Stimulated activated naive CD8-positive, alpha-beta T cell treated with anti-CD3 and anti-CD28 coated beads, Interleukin-15, amount 100 ng/mL, for 72 hours (primary cell): ENCODE measurements at regions not wholly inside any gene's neighbourhood (a gene's known extent, or its start where the extent isn't known, plus 50 kb on each side); places are given as distances from the start of the nearest gene placed in this dataset.
"Not testable (repeated sequence)": the region's sequence is repeated elsewhere in the genome, so short reads cannot be mapped to it uniquely, and the experiment has no call there.

Experiments used
- ATAC-seq: fragments of 150-1000 bp; cut with Tn5 transposase; 2 replicates; pipeline ENCODE4 v1.10.0; 2021; ENCODE audit warnings: mild to moderate bottlenecking, moderate library complexity
- DNase-seq, 2 donors: peaks; one replicate each; pipeline ENCODE4 v3.0.0; 2021 to 2022
- H3K27ac Mint-ChIP-seq, 2 donors: one replicate each; pipeline ENCODE4 v1.8.0; 2022; ENCODE audit warnings: mild to moderate bottlenecking in 2 of 2, mixed read lengths in 2 of 2, moderate library complexity in 2 of 2
- H3K27me3 Mint-ChIP-seq: one replicate; pipeline ENCODE4 v1.8.0; 2022; ENCODE audit warnings: mixed read lengths
- H3K4me1 Mint-ChIP-seq: one replicate; pipeline ENCODE4 v1.8.0; 2022; ENCODE audit warnings: mild to moderate bottlenecking, mixed read lengths
- H3K4me3 Mint-ChIP-seq, 2 donors: one replicate each; pipeline ENCODE4 v1.8.0; 2022; ENCODE audit warnings: mild to moderate bottlenecking in 2 of 2, mixed read lengths in 2 of 2, moderate library complexity in 1 of 2
- H3K9me3 Mint-ChIP-seq, 2 donors: one replicate each; pipeline ENCODE4 v1.8.0; 2022; ENCODE audit warnings: mixed read lengths in 2 of 2

DNA sequence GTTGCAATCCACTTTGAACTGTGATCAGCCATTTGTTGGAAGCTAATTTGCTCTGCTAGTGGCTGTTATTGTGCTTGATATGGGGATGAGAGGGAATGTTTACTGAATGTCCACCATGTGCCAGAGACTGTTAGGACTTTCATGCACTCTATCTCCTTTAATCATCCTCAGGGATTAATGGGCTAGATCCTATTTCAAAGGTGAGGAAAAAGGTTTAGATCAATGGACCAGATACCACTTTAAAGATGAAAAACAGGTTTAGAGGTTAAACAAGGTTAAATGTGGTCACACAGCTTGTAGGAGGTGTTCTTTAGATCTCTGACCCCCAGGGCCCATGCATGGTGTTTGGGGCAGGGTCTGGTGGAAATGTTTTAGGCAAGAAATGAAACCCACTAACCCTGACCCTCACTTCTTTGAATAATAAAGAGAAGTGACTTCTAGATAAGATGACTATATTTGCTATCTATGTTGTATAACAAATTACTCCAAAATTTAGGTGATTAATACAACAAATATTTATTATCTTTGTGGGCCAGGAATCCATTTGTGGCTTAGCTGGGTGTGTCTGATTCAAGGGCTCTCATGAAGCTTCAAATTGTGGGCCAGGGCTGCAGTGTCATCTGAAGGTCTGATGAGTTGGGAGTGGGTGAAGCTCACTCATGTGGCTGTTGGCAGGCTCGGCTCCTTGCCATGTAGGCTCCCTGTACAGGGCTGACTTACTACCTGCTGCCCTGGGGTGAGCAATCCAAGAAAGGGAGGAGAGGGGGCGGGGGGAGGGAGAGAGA is 127.8 kb upstream of the FOXA2 start:
- peaks cover 0 to under 1% of the 10 kb centered on the region in 2 donors for H3K9me3 Mint-ChIP-seq
- no peaks in the 10 kb centered on the region for H3K4me1 Mint-ChIP-seq
- H3K27ac Mint-ChIP-seq, result no peak overlapping the region
- H3K4me3 Mint-ChIP-seq, result no peak overlapping the region
- ATAC-seq (no peak), DNase-seq (no peak)
- H3K27me3 Mint-ChIP-seq, result no peaks in the 10 kb centered on the region

GRCh38 chr20:22716821-22717351 is 132.5 kb upstream of the FOXA2 start:
- ATAC-seq (no peak), DNase-seq (no peak)
- H3K27me3 Mint-ChIP-seq, result peaks cover 7% of the 10 kb centered on the region
- H3K4me3 Mint-ChIP-seq, result no peak overlapping the region
- no peaks in the 10 kb centered on the region for H3K9me3 Mint-ChIP-seq
- H3K4me1 Mint-ChIP-seq, result no peaks in the 10 kb centered on the region
- no peak overlapping the region for H3K27ac Mint-ChIP-seq

DNA sequence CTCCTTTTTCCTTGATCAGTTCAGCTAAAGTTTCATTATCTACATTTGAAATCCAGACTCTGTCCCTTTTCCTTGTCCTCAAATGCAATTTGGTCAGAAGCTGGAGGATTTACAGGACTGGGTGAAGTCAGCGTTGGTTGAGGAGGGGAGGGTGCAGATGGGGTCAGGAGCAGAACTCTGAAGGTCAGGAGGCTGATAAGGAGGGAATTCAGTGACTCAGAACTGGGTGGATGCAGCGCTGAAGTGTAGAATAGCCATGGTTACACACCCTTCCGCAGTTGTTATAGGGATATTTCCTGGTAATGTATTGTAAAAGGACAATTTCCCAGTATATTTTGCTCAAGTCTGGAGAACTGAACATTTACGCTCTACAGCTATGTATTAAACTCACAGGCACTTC is 133.1 kb upstream of the FOXA2 start:
- no peak for ATAC-seq
- H3K4me1 Mint-ChIP-seq, result no peaks in the 10 kb centered on the region
- H3K4me3 Mint-ChIP-seq, result no peak overlapping the region
- peak overlapping the region in 1 of 2 donors; percentile 40 for H3K27ac Mint-ChIP-seq
- H3K27me3 Mint-ChIP-seq, result peaks cover 7% of the 10 kb centered on the region
- no peak for DNase-seq
- H3K9me3 Mint-ChIP-seq, result no peaks in the 10 kb centered on the region

DNA sequence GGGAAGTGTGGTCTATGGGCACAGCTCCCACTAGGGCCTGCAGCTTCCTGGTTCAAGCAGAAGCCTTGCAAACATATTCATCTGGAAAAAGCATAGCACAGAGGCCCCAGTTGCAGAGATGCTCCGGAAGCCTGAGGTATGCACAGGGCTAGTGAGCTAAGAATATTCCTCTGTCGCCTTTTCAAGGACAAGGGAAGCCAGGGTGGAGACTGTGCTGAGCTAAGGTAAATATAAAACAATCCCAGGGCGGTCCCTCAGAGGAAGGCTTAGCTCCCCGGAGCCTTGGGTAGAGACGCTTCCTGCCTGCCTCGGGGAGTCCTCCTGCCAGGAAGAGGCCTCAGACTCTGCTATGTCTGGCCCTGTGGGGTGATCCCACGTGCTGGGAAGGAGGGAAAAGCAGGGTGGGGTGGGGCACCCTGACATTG is 134.8 kb upstream of the FOXA2 start:
- no peaks in the 10 kb centered on the region for H3K9me3 Mint-ChIP-seq
- H3K4me1 Mint-ChIP-seq, result no peaks in the 10 kb centered on the region
- H3K27ac Mint-ChIP-seq, result no peak overlapping the region
- H3K27me3 Mint-ChIP-seq, result peaks cover 11% of the 10 kb centered on the region
- DNase-seq (no peak), ATAC-seq (no peak)
- H3K4me3 Mint-ChIP-seq, result no peak overlapping the region

DNA sequence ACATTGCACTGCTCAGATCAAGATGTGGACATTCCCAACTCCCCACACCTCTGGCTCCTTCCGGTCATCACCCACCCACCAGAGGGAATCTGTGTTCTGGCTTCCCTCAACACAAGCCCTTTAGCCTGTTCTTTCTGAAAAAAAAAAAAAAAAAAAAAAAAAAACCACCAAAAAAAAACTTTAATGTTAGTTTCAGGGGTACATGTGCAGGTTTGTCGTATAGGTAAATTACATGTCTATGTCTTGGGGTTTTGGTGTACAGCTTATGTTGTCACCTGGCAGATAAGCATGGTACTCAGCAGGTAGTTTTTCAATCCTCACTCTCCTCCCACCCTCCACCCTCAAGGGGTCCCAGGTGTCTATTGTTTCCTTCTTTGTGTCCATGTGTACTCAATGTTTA is 135.8 kb upstream of the FOXA2 start:
- Mint-ChIP-seq H3K27me3 (peaks cover 11% of the 10 kb centered on the region), H3K9me3 (no peaks in the 10 kb centered on the region), H3K4me3 (no peak overlapping the region), H3K27ac (no peak overlapping the region), H3K4me1 (no peaks in the 10 kb centered on the region)
- ATAC-seq, result no peak
- no peak for DNase-seq

DNA sequence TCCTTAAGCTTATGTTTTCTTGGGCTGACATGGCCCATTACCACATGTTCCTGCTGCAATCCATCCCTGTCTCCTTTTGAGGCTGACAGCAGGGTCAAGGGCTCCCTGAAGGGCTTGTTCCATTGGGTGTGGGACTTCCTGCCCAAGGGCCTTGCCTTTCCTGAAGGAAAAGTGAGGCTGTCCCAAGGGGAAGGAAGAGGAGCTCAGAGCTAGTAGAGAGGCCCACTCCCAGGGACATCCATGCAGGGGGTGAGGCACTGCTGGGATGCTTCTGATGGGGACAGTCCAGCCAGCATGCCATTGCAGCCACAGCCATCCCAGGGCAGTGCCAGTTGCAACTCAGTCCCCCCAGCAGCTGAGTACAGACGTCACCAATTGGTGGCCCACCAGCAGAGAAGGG is 138.4 kb upstream of the FOXA2 start:
- H3K27ac Mint-ChIP-seq, result no peak overlapping the region
- peaks cover 0 to 5% of the 10 kb centered on the region in 2 donors for H3K9me3 Mint-ChIP-seq
- H3K27me3 Mint-ChIP-seq, result peaks cover 11% of the 10 kb centered on the region
- no peaks in the 10 kb centered on the region for H3K4me1 Mint-ChIP-seq
- no peak overlapping the region for H3K4me3 Mint-ChIP-seq
- DNase-seq (no peak), ATAC-seq (no peak)

DNA sequence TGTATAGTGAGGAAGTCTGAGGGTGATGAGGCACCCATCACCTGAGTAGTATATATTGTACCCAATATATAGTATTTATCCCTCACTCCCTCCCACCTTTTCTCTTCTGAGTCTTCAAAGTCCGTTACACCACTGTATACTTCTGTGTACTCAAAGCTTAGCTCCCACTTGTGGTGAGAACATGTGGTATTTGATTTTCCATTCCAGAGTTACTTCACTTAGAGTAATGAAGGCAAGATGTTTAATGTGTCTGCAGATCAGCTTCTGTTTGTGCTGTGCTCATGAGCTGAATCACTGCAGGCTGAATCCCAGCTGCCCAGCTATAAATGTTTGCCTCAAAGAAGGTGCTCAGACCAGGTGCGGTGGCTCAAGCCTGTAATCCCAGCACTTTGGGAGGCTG is 139.3 kb upstream of the FOXA2 start:
- Mint-ChIP-seq H3K27ac (no peak overlapping the region), H3K4me3 (no peak overlapping the region), H3K4me1 (no peaks in the 10 kb centered on the region), H3K9me3 (peaks cover 0 to 5% of the 10 kb centered on the region in 2 donors), H3K27me3 (peaks cover 11% of the 10 kb centered on the region)
- no peak for DNase-seq
- ATAC-seq, result no peak

- Mint-ChIP-seq H3K4me3 (no peak overlapping the region), H3K27ac (no peak overlapping the region), H3K4me1 (no peaks in the 10 kb centered on the region), H3K27me3 (peaks cover 12% of the 10 kb centered on the region), H3K9me3 (peaks cover 5 to 6% of the 10 kb centered on the region in 2 donors)
- DNase-seq, result no peak
- ATAC-seq, result no peak
Observed at GRCh38 chr20:22728146-22728745, 143.9 kb upstream of the FOXA2 start.

GRCh38 chr20:22729180-22729579 is 144.8 kb upstream of the FOXA2 start:
- Mint-ChIP-seq H3K4me1 (no peaks in the 10 kb centered on the region), H3K27ac (no peak overlapping the region), H3K4me3 (no peak overlapping the region), H3K9me3 (peaks cover 5 to 6% of the 10 kb centered on the region in 2 donors), H3K27me3 (peaks cover 12% of the 10 kb centered on the region)
- DNase-seq, result no peak
- no peak for ATAC-seq

GRCh38 chr20:22729616-22730236 is 145.4 kb upstream of the FOXA2 start:
- DNase-seq, result no peak
- Mint-ChIP-seq H3K4me1 (no peaks in the 10 kb centered on the region), H3K27ac (no peak overlapping the region), H3K9me3 (peaks cover 5 to 6% of the 10 kb centered on the region in 2 donors), H3K27me3 (peaks cover 12% of the 10 kb centered on the region), H3K4me3 (no peak overlapping the region)
- ATAC-seq, result no peak

DNA sequence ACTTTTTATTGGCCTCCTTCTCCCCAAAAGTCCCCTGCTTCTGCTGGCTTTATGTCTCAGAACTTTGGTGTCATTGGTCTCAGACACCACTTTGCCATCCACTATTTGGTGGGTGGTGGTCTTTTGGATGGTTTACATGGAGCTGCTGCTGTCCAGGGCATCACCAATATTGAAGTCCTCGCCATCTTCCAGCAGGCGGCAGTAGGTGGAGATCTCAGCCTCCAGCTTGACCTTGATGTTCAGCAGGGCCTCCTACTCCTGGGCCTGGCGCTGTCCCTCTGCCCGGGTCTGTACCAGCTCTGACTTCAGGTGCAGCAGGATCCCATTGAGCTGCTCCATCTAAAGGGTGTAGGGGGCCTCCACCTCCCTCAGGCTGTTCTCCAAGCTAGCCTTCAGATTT is 148.4 kb upstream of the FOXA2 start:
- DNase-seq (no peak), ATAC-seq (no peak)
- no peaks in the 10 kb centered on the region for H3K4me1 Mint-ChIP-seq
- no peak overlapping the region for H3K4me3 Mint-ChIP-seq
- peaks cover 6% of the 10 kb centered on the region in 2 donors for H3K9me3 Mint-ChIP-seq
- peaks cover 12% of the 10 kb centered on the region for H3K27me3 Mint-ChIP-seq
- H3K27ac Mint-ChIP-seq, result no peak overlapping the region

GRCh38 chr20:22734946-22735647 is 150.7 kb upstream of the FOXA2 start:
- not testable (repeated sequence) for H3K4me3 Mint-ChIP-seq, ATAC-seq, H3K4me1 Mint-ChIP-seq, DNase-seq, H3K27ac Mint-ChIP-seq, H3K27me3 Mint-ChIP-seq, H3K9me3 Mint-ChIP-seq

DNA sequence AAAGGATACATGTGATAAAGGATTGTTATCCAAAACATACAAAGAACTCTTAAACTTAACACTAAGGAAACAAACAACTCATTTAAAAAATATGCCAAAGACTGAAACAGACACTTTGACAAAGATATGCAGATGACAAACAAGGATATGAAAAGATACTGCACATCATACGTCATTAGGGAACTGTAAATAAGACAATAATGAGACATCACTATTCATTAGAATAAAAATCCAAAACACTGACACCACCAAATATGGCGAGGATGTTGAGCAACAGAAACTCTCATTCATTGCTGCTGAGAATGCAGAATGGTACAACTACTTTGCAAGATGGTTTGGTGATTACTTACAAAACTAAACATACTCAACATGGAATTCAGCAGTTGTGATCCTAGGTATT is 156.5 kb upstream of the FOXA2 start:
- peaks cover 0 to 3% of the 10 kb centered on the region in 2 donors for H3K9me3 Mint-ChIP-seq
- H3K27me3 Mint-ChIP-seq, result no peaks in the 10 kb centered on the region
- DNase-seq, result no peak
- ATAC-seq, result no peak
- no peaks in the 10 kb centered on the region for H3K4me1 Mint-ChIP-seq
- H3K27ac Mint-ChIP-seq, result no peak overlapping the region
- H3K4me3 Mint-ChIP-seq, result no peak overlapping the region

DNA sequence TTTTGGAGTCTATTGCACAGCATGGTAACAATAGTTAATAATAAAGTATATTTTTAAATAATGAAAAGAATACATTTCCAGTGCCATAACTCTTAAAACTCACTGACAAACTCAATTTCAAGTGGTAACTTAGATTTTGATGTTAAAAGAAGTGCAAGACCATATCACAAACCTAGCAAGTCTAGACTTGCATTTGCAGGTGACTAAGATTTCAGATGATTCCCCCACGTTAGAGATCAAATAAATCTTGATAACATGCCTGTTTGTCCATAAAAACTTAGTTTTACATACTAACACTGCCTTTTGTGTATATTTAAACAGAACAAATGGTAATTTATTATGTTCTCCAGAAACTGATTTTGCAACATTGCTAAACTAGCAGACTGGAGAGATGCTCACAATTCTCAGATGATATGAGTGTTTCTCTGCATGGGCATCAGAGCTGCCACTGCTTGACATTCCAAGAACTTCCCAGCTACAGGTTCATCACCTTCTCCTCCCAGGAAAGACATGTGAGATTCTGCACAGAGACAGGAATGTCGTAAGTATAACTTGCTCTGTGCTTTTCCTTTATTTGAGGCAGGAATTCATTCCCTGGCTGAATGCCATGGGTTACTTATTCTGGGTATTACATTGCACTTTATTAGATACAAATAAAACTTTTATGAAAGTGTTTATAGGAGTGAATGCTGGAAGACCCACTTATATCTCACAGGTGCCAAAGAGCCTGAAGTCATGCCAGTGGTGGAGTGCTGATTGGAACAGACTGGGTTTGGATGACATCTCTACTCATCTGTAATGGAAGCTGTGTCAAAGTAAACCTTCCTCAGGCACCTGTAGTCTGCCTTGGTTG is 160.2 kb upstream of the FOXA2 start:
- no peaks in the 10 kb centered on the region for H3K4me1 Mint-ChIP-seq
- DNase-seq, result no peak
- ATAC-seq, result no peak
- H3K27me3 Mint-ChIP-seq, result no peaks in the 10 kb centered on the region
- H3K9me3 Mint-ChIP-seq, result peaks cover 0 to 7% of the 10 kb centered on the region in 2 donors
- H3K4me3 Mint-ChIP-seq, result no peak overlapping the region
- H3K27ac Mint-ChIP-seq, result no peak overlapping the region

DNA sequence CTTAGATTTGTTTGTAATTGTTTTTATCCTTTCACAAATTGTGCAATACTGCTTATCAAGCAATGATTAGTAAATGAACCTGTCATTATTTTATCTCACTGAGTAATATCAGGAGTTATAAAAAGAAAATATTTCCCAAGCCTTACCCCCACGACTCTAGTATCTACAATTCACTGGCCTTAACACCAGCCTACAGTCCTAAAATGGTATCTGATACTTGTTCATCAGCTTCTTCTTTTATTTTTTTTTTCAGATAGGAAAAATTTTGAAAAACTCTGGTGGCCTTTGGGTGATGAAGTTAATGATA is 160.8 kb upstream of the FOXA2 start:
- H3K9me3 Mint-ChIP-seq, result peaks cover 0 to 7% of the 10 kb centered on the region in 2 donors
- H3K27me3 Mint-ChIP-seq, result no peaks in the 10 kb centered on the region
- no peak overlapping the region for H3K27ac Mint-ChIP-seq
- DNase-seq, result no peak
- ATAC-seq, result no peak
- no peaks in the 10 kb centered on the region for H3K4me1 Mint-ChIP-seq
- no peak overlapping the region for H3K4me3 Mint-ChIP-seq
